ENCODE measurements at regions not wholly inside any gene's neighbourhood (a gene's known extent, or its start where the extent isn't known, plus 50 kb on each side); places are given as distances from the start of the nearest gene placed in this dataset.

DNA sequence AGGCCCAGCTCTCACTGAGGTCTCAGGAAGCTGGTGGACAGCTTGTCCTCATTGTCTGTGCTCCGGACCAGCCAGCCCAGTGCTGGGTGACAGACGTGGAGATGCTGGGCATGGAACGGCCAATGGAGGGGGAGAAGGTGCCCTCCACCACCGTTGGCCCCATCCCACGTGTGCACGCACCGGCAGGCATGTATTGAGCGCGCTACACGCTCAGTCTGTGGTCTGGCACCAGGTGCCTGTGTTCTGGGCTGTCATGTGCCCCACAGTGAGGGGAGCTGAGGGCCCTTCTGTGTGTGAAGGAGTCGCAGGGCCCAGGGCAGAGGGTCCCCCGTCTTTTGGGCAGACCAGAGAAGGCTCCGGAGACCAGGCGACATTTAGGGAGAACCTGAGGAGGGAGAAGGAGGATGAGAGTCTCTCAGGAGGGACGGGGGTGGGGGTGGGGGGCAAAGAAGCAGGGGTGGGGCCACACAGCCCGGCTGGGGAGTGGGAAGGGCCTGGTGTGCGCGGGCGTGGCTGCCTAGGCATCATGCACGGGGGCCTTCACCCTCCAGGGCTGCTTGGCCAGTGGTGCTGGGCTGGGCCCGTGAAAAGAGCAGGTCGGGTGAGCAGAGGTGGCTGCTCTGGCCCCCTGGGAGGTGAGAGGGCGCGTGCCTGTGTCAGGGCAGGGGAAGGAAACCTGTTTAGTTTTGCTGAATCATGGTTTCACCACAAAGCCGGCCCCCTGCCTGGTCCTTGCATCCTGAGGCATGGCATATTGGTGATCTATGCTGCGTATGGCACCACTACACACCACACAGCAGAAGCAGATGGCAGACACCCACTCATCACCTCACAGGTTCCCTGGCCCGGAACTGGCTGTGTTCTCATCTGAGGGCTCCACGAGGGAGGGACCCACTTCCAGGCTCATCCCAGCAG is 86.7 kb upstream of the TTC34 start:
- DNase-seq: no peak

DNA sequence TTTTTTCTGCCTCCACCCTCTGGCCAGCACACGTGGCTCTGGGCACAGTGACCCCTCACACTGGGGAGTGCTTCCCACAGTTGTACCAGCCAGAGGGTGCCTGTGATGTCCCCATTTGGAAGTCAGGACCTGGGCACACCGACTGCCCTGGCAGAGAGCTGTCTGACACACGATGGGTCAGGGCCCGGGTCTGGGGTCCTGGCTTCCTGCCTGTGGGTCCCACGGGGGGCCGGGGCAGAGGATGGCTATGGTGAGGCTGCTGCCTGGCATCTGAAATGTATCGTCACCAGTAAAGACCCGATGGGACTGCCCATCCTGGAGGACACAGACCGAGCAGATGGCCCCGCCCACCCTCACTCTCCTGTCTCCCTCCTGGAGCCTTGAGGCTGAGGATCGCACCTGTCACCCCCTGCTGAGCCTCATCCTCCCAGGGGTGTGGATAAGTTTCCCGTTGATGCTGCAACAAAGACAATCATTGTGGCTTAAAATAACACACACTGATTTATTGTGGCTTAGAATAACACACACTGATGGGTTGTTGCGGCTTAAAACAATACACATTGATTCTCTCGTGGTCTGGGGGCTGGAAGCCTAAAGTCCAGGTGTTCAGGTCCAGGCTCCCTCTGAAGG is 88.8 kb upstream of the TTC34 start:
- no peak for DNase-seq

- DNase-seq: no peak
These were observed 90.5 kb upstream of the TTC34 start for GRCh38 chr1:2891923-2892448.

- no peak for DNase-seq
These were observed 92.1 kb upstream of the TTC34 start for GRCh38 chr1:2893473-2894120.

GRCh38 chr1:2894381-2895041 is 93.0 kb upstream of the TTC34 start:
- DNase-seq: no peak

DNA sequence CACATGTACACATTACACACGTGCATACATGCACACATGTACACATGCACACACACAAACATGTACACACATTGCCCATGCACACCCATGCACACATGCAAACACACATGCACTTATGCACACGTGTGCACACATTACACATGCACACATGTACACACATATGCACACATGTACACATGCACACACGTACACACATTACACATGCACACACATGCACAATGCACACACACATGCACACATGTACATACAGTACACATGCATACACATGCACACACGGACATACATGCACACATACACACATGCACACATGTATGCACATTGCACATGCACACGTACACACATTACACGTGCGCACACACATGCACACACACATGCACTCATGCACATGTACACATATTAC is 95.3 kb upstream of the TTC34 start:
- no peak for DNase-seq

GRCh38 chr1:2903226-2903625 is 101.7 kb upstream of the TTC34 start:
- DNase-seq: no peak

DNA sequence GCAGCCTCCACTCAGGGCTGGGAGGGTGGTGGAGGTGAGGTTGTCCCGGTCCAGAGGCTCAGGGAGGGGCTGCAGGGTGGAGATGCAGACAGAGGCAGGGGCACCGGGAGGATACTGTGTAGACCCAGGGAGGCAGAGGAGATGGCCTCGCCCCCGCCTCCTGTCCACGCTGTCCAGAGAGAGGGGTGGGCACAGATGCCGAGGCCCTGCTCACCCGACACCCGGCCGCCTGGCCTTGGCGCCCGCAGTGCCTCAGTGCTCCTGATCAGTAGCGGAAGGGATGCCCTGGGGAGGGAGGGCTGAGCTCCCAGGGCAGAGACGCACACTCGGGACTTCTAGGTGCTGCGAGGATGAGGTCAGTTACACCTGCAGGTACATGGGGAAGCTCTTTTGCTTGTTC is 102.7 kb upstream of the TTC34 start:
- DNase-seq: no peak

GRCh38 chr1:2905356-2905755 is 103.9 kb upstream of the TTC34 start:
- no peak for DNase-seq

GRCh38 chr1:2906085-2906484 is 104.6 kb upstream of the TTC34 start:
- DNase-seq: peak; percentile 73

- DNase-seq: no peak
These were observed 105.1 kb upstream of the TTC34 start for GRCh38 chr1:2906620-2907019.

GRCh38 chr1:2907051-2907450 is 105.6 kb upstream of the TTC34 start:
- no peak for DNase-seq

- no peak for DNase-seq
These were observed 106.6 kb upstream of the TTC34 start for GRCh38 chr1:2908081-2908480.

- no peak for DNase-seq
These were observed 107.1 kb upstream of the TTC34 start for GRCh38 chr1:2908561-2908960.

- no peak for DNase-seq
These were observed 108.3 kb upstream of the TTC34 start for GRCh38 chr1:2909797-2910196.

- no peak for DNase-seq
These were observed 108.7 kb upstream of the TTC34 start for GRCh38 chr1:2910211-2910610.

DNA sequence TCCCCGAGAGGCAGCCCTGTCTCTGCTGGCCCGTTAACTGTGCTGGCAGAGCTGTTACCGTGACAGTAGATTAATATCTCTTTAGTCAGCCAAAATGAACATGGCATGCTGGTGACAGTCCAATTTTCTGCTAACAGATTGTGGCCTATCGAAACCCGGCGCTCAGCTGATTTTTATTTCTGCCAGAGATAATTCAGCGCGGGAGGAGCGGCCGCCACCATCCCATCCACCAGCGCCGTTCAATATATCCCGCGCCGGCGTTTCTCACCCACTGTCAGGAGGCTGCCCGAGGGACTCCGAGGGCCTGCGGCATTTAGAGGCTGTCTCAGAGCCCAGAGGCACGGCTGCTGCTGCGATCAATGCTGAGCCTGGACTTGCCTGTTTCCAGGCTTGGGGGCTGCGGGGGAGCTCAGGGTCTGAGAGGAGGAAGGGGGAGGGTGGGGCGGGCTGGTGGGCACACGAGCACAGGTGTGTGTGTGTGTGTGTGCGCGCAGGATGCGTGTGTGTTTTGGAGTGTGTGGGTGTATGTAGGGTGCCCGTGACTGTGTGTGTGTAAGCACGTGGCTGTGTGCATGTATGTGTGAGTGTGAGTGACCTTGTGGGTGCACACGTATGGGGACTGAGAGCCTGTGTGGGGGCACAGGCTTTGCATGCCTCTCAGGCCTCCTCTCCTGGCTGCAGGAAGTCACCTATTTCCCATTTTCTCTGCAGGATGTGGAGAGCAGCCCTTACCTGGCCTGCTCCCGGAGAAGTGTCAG is 109.7 kb upstream of the ACTRT2 start:
- no peak for DNase-seq

DNA sequence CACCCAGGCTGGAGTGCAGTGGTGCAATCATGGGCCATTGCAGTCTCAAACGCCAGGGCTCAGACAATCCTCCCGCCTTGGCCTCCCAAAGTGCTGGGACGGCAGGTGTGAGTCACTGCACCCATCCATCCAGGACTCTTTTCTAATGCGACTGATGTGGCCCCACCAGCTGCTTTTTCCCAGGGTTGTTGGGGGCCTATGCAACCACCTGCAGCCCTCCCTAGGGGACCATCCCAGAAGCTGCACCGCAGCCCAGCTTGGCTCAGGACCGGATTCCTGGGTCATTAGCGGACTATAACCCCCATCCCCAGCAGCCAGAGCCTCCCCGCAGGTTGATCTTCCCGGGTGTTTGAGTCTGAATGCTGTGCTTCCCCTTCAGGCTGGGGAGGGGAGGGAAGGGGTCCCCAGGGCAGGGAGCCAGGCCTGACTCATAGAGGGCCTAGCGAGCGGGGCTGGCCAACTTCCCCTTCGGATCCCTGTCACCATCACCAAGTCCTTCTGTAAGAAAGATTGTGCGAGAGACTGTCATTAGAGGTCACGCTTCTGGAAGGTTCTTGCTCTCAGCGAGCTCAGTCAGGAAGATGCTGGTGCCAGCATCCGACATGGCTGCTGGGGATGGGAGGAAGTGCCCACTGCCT is 108.7 kb upstream of the ACTRT2 start:
- DNase-seq: no peak

DNA sequence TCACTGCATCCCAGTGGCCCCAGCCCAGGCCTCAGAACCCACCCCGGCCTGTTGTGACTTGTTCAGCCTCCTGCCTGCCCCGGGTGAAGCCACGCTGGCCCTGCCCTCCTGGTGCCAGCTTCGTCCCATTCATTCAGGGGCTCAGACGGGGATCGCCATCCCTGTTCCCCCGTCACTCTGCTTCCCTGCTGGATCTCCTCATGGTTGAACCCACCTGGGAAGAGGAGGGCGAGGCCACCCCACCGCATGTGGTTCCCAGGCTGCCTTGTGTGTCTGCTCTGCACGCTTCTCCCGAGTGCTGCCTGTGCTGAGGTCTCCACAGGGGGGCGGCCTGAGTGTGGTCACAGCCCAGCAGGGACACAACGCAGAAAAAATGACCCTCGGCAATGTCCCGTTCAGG is 108.2 kb upstream of the ACTRT2 start:
- no peak for DNase-seq

- DNase-seq: no peak
These were observed 106.6 kb upstream of the ACTRT2 start for GRCh38 chr1:2914702-2915101.

GRCh38 chr1:2916153-2916552 is 105.1 kb upstream of the ACTRT2 start:
- no peak for DNase-seq
